Activated CD8-positive, alpha-beta memory T cell treated with anti-CD3 and anti-CD28 coated beads for 36 hours (primary cell): ENCODE measurements at regions not wholly inside any gene's neighbourhood (a gene's known extent, or its start where the extent isn't known, plus 50 kb on each side); places are given as distances from the start of the nearest gene placed in this dataset.

Experiments
- CTCF ChIA-PET: fragments of 350-600 bp; sonication (Branson Sonifier 250); formaldehyde crosslinking; loops from one replicate; lab custom pipeline; 2021; ENCODE audit warnings: antibody characterized with exemption; lab: Charles Lee
- POLR2A ChIA-PET: fragments of 350-600 bp; sonication (Branson Sonifier 250); formaldehyde crosslinking; loops from one replicate; lab custom pipeline; 2021; ENCODE audit warnings: antibody characterized with exemption; lab: Charles Lee

DNA sequence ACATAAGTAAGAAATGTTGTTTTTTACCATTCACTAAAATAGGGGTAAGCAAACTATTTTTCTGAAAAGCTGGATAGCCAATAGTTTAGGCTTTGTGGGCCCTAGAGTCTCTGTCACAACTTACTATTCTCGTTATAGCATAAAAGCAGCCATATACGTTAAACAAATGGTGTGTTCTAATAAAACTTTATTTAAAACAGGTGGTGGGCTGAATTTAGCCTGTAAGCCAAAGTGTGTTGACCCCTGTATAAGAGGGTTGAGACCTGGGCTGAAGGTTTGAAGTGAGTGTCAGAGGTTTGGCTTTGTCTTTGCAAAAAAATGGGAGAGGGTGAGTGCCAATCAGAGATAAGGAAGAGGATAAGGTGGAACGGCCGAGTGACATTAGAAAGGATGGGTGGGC is 197.2 kb downstream of the RNF144B start:
- ChIA-PET CTCF (no interaction called here), POLR2A (no interaction called here)

DNA sequence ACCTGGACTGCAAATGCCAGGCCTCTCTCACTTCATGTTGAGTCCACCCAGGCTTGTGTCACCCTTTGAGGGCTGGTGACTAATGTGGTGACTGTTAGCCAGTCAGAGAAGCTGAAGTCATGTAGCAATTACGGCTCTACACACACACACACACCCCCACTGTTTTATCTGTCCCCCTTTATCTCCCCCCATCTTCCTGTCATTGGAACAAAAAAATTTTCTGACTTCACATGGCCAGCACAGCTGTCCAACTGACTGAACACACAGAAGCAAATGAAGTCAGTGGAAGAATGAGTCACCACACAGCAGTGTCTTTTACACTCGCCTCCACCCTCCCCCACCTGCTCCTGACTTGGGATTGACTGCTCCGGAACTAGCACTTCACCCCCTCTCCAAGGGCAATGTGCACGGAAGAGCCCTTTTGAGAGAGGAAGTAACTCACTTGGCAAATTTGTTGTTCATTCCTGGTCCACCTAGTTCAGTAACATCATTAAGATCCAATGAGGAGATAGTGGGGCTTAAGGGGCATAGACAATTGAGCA is 198.0 kb downstream of the RNF144B start:
- CTCF ChIA-PET, result no interaction called here

DNA sequence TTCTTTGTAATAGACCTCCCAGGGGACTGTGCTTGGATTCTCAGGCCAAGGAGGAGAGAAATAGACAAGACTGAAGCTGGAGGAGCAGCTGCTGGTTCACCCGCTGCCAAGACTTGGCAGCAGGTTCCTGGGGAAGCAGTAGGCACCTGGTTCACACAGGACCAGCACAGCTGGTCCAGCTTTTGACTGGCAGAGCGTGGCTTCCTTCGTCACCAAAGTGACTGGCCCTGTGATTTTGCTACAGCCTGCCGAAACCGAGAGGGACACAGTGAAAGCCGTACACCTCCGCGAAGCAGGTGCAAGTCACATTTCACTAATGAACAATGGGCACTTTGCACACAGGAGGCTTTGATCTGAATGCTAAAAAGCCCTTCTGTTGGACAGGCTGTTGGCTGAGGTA is 199.0 kb downstream of the RNF144B start:
- ChIA-PET POLR2A (no interaction called here), CTCF (no interaction called here)

More for the DNA sequence above, 198.0 kb downstream of the RNF144B start:
- POLR2A ChIA-PET, result no interaction called here

DNA sequence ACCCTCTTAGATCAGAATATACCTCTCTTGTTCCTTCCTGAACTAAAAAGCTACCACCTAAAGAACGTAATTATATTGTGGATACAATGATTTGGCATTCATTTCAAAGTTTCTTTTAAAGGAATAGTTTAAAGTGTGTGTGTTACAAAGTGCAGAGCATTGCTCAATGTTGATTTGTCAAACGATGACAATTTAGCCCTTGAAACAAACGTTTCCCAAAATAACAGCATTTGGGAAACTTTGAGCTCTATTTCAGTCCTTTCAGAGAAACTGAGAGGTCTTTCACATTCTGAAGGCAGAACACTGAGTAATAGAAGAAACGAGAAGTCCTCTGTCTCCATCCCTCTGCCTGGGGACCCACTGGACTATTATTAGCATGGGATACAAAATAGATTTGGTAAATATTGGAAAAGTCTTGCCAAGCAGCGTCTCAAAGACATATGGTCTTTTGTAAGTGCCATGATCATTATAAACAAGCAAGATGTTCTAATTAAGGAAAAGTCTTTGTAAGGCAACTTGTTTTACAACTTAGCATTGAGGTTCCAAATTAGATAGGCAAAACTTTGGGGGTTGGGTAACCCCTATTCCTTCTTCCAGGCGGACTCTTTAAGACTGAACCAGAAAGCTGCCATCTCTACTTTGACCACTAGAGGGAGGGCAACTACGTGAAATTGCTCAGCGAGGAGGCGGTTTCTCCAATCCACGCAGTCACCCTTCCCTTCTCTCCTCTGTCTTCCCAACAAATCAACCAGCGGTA is 208.8 kb downstream of the RNF144B start:
- ChIA-PET POLR2A (no interaction called here), CTCF (interaction anchor here (0.6 to 1.4 kb wide), 3 partner anchors 11 to 69 kb away, joined by 3 to 6 read pairs (median 3); no protein-coding TSS in a partner anchor)

DNA sequence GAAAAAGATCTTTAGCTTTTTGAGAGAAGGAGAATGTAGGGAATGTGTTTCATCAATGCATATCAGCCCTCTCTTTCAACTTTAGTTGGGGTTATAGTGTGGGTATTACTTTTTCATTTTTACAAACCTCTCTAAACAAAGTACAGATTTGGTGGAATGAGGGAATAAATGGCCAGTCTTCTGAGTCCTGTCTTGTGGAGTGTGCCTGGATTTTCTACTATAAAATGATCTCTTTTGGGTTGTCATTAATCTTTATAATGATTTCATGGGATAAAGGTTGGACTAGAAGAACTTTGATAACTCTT is 209.3 kb downstream of the RNF144B start:
- CTCF ChIA-PET, result interaction anchor here (1.1 to 1.4 kb wide), 2 partner anchors 10 to 69 kb away, joined by 3 to 6 read pairs; no protein-coding TSS in a partner anchor
- POLR2A ChIA-PET, result no interaction called here

DNA sequence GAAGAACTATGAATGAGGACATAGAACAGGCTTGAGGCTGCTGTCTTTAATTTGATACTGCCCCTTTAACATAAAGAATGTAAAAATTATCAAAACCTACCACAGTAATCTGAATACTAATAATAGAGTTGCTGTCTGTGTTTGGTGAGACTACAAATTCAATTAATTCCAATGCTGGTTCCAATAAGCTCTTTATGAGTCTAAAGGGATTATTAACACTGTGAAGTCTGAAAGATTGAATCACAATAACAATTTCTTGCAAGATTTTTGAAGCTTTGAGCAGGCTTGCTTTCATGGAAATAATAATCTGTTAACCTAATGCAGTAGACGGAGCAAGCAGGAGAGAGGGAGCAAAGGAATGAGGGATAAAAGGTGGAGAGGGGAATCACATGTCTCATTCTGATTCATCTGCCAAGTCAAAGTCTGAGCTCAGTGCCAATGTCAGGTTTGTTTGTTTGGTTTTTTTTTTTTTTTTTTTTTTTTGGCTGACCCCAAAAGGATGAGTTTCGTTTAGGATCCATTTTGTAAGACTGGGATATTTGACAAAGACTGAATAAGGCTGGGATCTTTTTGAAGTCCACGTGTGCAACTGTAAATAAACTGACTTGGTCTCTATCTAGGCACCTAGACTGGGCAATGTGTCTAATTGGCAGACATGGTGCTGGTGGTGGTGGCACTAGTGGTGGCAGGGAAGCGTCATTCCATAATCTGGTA is 211.6 kb downstream of the RNF144B start:
- ChIA-PET POLR2A (no interaction called here), CTCF (no interaction called here)

DNA sequence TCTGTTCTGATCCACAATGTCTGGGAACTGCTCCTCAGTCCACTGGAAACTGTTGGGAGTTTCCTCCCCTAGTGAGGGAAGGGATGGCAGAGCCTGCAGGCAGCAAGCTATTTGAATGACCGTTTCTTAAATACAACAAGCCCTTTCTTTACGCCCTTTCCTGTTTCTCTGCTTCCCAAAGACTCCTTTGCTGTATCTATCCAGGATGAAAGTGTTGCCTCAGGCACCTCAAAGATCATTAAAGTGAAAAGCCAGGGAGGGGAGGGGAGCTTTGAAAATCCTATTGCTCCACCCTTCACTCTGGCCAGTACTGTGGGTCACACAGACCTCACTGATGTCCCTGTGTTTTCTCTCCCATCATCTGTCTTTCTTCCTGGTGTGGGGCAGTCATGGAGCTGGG is 213.1 kb downstream of the RNF144B start:
- ChIA-PET POLR2A (no interaction called here), CTCF (no interaction called here)

DNA sequence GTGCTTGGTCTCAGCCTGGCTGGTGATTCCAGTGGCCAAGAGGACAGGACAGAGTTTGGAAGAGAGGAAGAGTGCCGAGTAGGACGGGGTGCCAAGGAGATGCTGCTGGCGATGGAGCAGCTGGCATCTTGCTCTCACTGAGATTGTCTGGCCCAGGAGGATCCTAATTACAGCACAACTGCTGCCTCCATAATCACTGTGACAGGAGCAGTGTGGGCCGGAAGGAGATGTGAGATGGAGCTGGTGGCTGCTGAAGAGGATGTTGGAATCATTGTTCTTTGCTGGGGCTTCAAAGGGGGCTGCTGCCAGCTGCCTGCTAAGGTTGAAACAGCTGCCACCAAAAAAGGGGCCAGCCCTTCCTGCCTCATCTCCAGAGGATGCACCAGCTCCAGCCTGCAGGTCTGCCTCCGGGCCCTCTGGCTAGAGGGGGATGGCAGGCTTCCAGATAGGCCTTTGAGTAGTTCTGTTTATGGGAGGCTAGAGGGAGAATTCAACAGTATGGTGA is 214.4 kb downstream of the RNF144B start:
- ChIA-PET POLR2A (no interaction called here), CTCF (interaction anchor here (1.1 kb wide), 1 partner anchor 7 kb away, joined by 3 read pairs; no protein-coding TSS in a partner anchor)

DNA sequence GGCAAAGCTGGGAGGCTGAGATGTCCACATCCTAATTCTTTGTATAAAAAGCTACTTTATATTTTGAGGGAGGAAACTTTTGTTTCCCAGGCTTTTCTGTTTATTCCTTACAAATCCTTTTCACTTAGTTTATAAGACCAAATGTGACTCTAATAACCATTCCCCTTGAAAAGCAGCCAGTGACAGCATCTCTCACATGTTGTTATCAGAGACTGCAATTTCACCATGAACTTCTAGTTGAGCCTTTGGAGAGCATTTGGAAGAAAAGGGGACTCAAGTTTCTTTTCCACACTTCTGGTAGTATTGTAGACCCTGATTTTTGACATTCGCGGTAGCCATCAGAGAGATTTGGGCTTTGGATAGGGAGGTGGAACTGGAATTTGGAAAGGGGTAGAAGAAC is 215.8 kb downstream of the RNF144B start:
- CTCF ChIA-PET, result interaction anchor here (1.1 kb wide), 1 partner anchor 9 kb away, joined by 3 read pairs; no protein-coding TSS in a partner anchor
- POLR2A ChIA-PET, result no interaction called here

DNA sequence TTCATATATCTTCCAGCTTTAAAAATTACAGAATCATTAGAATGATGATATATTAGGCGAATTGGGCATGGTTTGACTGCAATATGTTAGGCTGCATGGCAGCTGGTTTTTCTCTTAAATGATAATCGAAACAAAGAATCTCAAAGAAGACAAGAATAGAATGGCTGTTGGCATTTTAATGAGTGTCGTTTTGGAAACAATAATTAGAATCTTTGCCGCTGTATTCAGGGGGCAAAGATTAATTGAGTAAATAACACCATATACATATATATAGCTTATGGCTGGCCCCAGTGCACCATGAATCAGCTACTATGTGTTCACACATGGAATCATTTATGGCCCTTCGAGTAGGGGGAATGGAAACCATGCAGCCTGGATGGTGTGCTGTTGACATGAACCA is 216.2 kb downstream of the RNF144B start:
- ChIA-PET CTCF (no interaction called here), POLR2A (no interaction called here)

DNA sequence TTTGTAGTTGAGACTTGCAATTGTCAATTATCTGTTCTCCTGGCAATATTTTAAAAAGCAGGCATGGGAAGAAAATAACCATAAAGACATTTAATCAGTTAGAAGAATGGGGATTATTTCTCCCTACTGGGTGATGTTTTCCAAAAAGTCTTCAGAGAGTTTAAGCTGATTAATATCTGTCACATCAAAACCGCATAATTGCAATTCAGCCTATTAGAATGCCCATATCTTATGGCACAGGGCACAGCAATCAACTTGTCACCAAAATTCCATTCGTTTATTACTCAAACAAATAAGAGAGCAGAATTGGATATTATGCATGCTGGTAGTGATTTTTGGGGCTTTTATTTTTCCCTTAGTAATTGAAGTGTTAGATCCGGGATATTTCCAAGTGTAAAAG is 218.7 kb downstream of the RNF144B start:
- POLR2A ChIA-PET, result no interaction called here
- CTCF ChIA-PET, result interaction anchor here (1.3 kb wide), 1 partner anchor 10 kb away, joined by 6 read pairs; no protein-coding TSS in a partner anchor

DNA sequence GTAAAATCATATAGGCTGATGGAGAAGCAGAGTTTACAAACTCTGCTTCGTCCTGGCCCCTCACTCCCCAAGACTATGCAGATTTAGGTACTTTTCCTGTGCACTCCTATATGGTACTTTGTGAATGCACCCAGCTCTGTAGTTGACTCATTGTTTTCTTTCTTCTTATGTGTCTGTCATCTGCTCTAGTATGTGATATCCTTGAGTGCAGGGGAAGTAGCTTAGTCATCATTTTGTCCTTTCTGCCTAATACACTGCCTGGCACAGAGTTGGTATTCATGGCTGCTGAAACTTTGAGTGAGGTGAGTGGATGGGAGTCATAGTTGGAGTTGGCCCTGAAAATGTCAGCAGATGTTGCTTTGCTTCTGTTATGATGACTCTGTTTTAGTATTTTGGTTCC is 222.6 kb downstream of the RNF144B start:
- ChIA-PET POLR2A (no interaction called here), CTCF (no interaction called here)

DNA sequence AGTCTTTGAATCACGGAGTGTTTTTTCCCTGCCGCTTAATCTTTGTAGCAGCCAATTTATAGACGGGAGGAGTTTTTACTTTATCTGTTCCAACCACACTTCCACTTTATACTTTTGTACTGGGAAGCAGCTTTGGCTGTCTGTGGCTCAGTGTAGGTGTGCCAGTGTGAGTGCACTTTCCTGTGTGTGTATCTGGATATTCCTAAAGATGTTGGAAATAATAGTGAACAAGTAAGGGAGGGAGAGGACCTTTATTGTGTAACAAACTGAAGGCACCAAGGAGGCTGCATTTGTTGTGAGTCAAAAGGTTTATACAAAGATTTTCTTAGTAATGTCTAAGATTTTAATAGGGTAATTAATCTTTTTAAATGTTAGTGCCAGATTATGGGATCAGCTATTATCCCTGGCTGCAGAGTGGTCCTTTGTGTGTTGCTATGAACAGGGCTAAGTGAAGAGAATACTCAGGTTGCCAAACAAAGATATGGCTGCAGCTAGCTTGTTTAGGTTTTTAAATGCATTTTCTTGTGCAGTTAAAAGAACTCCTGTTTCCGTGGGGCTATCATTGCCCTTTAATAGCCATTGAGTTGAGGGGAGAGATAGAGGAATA is 226.3 kb downstream of the RNF144B start:
- ChIA-PET POLR2A (no interaction called here), CTCF (no interaction called here)

DNA sequence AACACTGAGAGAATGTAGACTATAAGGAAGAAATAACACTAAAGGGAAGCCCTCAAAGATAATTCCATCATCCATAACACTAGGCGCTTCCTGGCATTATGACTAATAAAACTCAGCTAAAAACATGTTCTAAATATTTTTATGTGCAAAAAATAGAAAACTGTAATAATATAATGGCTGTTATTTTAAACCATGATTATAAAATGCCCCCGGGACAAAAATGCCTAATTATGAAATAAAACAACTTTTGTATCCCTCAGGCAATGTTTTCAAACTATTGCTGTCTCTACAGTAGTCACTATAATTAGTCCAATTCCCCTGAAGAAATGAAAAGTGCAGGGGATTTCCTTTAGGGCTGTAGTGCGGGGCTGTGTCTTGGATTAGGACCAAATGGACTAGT is 242.4 kb downstream of the RNF144B start:
- ChIA-PET POLR2A (no interaction called here), CTCF (no interaction called here)

DNA sequence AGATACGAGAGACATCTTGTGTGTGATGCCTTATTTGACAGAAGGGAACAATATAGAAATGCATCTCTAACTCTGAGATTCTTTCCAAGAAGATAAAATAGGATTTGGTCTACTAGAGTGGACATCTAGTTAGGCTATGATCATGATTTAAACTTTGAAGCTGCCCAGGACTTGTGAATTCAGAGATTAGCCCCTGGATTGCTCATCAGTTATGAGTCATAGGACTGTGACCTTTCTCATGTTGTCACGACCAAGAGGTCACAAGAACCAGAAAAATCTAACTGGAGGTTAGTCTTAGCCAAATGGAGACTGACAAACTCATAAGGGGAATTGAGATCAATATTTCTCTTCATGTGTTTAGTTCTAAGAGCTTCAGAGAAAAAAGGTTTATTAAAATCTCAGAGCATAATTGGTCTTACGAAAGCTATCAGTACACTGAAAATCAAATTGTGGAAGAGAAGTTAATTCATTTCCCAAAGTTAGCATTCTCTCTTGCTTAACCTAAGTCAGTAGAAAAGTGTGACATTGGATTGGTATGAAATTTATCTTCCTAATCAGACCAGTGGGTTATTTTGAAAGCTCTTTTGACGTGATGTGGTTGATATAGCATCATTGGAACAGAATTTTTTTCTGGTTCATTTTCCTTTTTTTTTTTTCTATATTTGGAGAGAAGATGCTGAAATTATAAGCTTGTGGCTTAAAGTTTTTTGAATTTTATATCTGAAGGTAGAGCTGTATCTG is 245.7 kb downstream of the RNF144B start:
- CTCF ChIA-PET, result no interaction called here

DNA sequence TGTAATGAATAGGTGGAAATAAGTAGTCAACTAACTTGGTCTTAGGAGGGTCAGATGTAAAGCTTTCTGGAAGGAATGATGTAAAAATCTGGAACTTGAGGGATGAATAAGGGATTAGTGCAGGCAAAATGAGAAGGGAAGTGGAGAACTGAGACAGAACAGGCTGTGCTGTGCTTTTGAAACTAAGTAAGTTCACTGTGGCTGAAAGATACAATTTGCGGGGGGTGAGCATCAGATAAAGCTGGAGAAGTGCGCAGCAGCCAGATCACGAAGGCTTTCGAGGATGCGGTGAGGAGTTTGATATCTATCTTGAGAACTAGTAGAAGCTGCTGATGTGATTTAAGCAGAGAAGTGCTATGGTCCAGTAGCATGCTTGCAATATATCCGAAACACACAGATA is 247.8 kb downstream of the RNF144B start:
- ChIA-PET POLR2A (no interaction called here), CTCF (no interaction called here)

More for the DNA sequence above, 245.7 kb downstream of the RNF144B start:
- POLR2A ChIA-PET, result no interaction called here

DNA sequence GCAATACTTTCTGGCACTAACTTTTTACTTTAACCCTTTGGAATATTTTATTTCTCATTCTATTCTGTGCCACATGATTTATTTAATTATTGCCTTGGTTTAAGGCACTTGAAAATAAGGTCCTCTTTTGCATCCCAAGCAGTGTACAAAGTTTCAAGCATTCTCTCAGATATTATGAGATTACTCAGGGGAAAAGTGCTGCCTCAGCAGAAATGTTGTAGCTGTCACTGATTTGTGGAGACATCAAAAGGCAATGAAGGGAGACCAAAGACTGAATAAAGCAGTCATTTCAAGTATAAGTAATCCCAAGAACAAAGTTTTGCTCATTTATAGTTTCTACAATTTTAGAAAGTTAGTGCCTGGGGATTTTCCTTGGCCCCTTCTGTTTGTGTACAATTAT is 253.0 kb downstream of the RNF144B start:
- CTCF ChIA-PET, result no interaction called here
- POLR2A ChIA-PET, result no interaction called here

DNA sequence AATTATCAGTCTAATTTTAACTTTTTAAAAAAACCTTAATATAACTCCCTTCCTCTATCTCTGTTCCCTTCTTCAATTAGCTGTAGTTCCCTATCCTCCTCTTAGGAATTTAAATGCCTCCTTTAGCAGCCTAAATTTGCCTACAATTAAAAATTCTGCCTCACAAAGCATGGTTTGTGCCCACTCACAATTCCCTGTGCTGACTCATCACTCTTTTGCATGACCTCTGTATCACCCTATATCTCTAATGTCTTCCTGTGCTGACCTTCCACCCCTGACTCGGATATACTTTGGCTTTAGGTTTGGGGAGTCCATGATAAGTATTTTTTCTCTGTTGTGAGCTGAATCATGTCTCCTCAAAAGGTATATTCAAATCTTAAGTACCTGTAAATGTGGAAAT is 253.6 kb downstream of the RNF144B start:
- CTCF ChIA-PET, result no interaction called here
- POLR2A ChIA-PET, result no interaction called here

DNA sequence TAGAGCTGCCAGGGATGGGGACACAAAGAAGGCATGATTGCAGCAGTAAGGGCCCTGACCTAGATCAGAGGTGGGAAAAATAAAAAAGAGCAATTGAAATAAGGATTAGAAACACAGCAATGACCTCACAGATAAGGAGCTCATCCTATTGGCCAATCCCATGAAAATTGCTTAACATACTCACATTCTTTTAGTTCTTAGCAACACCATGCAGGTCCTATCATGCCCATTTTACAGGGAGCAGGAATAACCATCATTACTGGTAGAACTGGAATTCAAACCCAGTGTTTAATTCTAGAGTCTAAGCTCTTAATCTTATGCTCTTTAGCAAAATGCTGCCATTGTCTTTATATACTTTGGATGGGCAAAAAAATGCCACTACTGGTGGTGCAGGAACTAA is 267.7 kb downstream of the RNF144B start:
- ChIA-PET POLR2A (no interaction called here), CTCF (no interaction called here)
